ENCODE measurements at regions not wholly inside any gene's neighbourhood (a gene's known extent, or its start where the extent isn't known, plus 50 kb on each side); places are given as distances from the start of the nearest gene placed in this dataset.

DNA sequence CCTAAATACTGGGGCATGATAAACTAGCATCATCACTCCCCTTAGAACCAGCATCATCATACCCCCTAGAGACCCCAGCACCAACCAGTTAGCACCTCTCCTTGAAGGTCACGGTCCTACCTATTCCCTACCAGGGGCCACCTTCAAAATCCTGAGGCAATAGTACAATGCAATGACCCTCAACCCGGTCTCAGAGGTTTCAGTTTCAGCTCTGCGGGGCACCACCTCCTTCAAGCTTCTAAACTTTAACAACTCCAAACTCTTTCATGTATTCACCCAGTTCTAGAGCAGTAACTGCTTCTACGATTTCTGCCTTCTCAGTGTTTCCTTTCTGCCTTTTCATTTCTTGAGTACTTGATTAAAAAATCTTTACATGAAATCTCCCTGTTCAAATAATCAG lies 130.1 kb upstream of the EPB41L4A start:
- Histone ChIP-seq H3K27ac (no peak overlapping the region), H3K4me1 (peaks cover 0 to 3% (median 0%) of the 10 kb centered on the region in 4 donors), H3K9me3 (no peaks in the 10 kb centered on the region), H3K36me3 (no peaks in the 10 kb centered on the region), H3K27me3 (no peaks in the 10 kb centered on the region), H3K4me3 (no peak overlapping the region)
- 77 to 78% methylated on average over 4 of the region's 4 CpGs for WGBS, 2 donors
- no peak for DNase-seq (ENCODE audit: low spot score in 2 of 2)
- TF ChIP-seq, protein P1, sequence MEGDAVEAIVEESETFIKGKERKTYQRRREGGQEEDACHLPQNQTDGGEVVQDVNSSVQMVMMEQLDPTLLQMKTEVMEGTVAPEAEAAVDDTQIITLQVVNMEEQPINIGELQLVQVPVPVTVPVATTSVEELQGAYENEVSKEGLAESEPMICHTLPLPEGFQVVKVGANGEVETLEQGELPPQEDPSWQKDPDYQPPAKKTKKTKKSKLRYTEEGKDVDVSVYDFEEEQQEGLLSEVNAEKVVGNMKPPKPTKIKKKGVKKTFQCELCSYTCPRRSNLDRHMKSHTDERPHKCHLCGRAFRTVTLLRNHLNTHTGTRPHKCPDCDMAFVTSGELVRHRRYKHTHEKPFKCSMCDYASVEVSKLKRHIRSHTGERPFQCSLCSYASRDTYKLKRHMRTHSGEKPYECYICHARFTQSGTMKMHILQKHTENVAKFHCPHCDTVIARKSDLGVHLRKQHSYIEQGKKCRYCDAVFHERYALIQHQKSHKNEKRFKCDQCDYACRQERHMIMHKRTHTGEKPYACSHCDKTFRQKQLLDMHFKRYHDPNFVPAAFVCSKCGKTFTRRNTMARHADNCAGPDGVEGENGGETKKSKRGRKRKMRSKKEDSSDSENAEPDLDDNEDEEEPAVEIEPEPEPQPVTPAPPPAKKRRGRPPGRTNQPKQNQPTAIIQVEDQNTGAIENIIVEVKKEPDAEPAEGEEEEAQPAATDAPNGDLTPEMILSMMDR (IDR thresholded peaks at IDR 0.05) = no peak
- TF ChIP-seq POLR2A (IDR thresholded peaks at IDR 0.05) = no peak
- no peak for TF ChIP-seq EP300 (IDR thresholded peaks at IDR 0.05)

DNA sequence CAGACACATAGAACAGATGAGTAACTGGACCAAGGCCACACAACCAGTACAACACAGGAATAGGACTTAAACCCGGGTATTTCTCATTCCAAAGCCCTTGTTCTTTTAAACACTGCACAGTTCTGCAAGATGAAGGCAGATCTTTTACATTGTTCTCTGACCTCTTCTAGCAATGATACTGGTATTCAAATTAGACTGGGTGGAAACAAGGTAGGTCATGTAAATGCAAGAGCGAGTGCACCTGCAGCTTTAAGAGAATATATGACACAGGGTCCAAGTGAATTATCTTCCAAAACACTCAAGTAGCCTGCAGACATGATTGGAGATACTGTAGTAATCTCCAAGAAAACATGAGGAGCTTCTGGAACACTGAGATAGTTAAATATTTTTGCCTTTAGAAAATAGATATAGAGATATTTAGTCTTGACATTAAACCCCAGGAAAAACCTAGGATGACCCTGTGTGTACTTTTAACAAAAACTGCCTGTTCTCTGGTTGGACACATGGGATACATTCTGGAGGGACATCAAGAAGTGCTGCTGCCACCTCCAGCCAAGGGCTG lies 130.6 kb upstream of the EPB41L4A start:
- Histone ChIP-seq H3K27me3 (no peaks in the 10 kb centered on the region), H3K27ac (no peak overlapping the region), H3K4me3 (no peak overlapping the region), H3K36me3 (no peaks in the 10 kb centered on the region), H3K9me3 (no peaks in the 10 kb centered on the region), H3K4me1 (peaks cover 0 to 9% (median 0%) of the 10 kb centered on the region in 4 donors)
- WGBS, 2 donors = 74 to 79% methylated on average over 2 of the region's 2 CpGs
- no peak for DNase-seq (ENCODE audit: low spot score in 2 of 2)
- TF ChIP-seq, protein P1 (IDR thresholded peaks at IDR 0.05) = no peak
- TF ChIP-seq EP300 (IDR thresholded peaks at IDR 0.05) = no peak
- no peak for TF ChIP-seq POLR2A (IDR thresholded peaks at IDR 0.05)

DNA sequence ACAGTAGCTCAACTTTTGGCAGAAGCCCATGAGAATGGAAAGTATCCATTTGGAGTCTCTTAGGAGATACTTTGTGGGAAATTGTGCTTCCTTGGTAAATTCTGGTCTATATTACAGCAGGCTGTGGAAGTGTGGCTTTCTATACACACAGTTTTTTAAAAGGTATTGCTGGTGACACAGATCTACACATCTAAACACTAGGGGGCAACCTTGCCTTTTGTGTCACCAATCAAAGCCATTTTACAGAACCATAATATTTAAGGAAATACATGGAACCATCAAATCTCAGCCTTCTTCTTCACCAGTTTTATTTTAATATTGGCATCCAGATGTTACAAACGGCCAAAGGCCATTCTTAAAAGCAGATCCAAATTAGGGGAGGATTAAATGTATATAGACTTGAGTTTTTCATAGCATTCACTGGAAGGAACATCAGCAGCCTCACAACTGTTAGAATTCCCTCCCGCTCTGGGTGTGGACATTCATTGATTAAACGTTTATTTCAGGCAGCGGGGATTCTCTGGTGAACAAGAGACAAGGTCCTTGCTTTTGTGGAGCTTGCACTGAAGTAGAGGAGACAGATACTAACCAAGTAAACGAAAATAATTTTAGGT lies 132.4 kb upstream of the EPB41L4A start:
- H3K4me3 ChIP-seq = no peak overlapping the region

DNA sequence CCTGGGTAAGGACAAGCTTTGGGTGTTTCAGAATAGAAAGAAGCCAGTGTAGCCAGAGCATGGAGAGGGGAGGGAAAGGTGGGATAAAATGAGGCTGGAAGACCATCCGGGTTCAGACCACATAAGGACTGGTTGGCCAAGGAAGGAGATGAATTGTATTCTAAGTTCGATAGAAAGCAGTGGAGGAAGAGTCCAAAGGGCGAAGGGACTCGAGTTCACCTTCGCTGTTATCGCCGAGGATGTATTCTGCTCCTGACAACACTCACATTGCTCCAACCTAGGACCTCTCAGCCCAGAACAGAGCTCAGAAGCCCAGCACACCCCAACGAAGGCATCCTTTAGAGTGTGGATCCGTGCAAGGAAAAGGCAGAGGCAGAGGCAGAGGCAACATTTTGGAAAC lies 133.1 kb upstream of the EPB41L4A start:
- H3K27me3 ChIP-seq = no peaks in the 10 kb centered on the region
- H3K36me3 ChIP-seq = no peaks in the 10 kb centered on the region
- WGBS, 2 donors = 86 to 92% methylated on average over 9 of the region's 9 CpGs
- no peaks in the 10 kb centered on the region for H3K9me3 ChIP-seq
- H3K4me1 ChIP-seq = peaks cover 0 to 16% (median 0%) of the 10 kb centered on the region in 4 donors
- no peak overlapping the region for H3K27ac ChIP-seq
- TF ChIP-seq EP300 (IDR thresholded peaks at IDR 0.05) = no peak
- TF ChIP-seq POLR2A (IDR thresholded peaks at IDR 0.05) = no peak
- no peak overlapping the region for H3K4me3 ChIP-seq
- DNase-seq (ENCODE audit: low spot score in 2 of 2) = no peak

More for the DNA sequence above, 132.4 kb upstream of the EPB41L4A start:
- H3K27me3 ChIP-seq = no peaks in the 10 kb centered on the region
- no peak overlapping the region for H3K27ac ChIP-seq
- WGBS, 2 donors = 44 to 45% methylated on average over 5 of the region's 5 CpGs
- DNase-seq (ENCODE audit: low spot score in 2 of 2) = peak in 1 of 2 donors; percentile 81
- TF ChIP-seq EP300 (IDR thresholded peaks at IDR 0.05) (no peak), POLR2A (IDR thresholded peaks at IDR 0.05) (no peak)
- TF ChIP-seq, protein P1 (IDR thresholded peaks at IDR 0.05) = peak; percentile 62 to 85 (median 78)
- H3K4me1 ChIP-seq = peaks cover 0 to 16% (median 0%) of the 10 kb centered on the region in 4 donors
- H3K9me3 ChIP-seq = no peaks in the 10 kb centered on the region
- H3K36me3 ChIP-seq = no peaks in the 10 kb centered on the region

DNA sequence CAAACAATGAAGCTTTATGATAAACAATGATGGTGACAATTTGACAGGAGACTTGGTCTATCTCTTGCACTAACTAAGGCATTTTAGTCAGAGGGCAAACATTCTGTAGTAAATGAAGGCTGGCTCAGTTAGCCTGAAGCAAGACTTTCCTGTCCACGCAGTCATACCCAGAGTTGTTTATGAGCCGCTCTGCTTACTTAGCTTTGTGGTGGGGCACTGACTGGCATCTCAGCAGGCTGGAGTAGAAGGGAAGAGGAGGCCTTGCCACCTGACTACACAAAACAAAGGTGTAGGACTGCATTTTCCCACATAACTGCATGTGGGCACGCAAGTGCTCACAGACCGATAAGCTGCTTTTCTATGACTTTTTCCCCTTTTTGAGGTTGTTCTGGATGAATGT lies 133.7 kb upstream of the EPB41L4A start:
- Histone ChIP-seq H3K4me1 (peaks cover 0 to 16% (median 0%) of the 10 kb centered on the region in 4 donors), H3K27ac (no peak overlapping the region), H3K36me3 (no peaks in the 10 kb centered on the region), H3K4me3 (no peak overlapping the region), H3K27me3 (no peaks in the 10 kb centered on the region), H3K9me3 (no peaks in the 10 kb centered on the region)
- TF ChIP-seq, protein P1 (IDR thresholded peaks at IDR 0.05) = no peak
- no peak for TF ChIP-seq EP300 (IDR thresholded peaks at IDR 0.05)
- TF ChIP-seq POLR2A (IDR thresholded peaks at IDR 0.05) = no peak
- no peak for DNase-seq (ENCODE audit: low spot score in 2 of 2)
- 85 to 92% methylated on average over 4 of the region's 4 CpGs for WGBS, 2 donors

Data from tibial nerve (tissue), 4 donors.